Fibroblast of the aortic adventitia (primary cell): ENCODE measurements at regions not wholly inside any gene's neighbourhood (a gene's known extent, or its start where the extent isn't known, plus 50 kb on each side); places are given as distances from the start of the nearest gene placed in this dataset.
A peak's percentile ranks its signal among the peaks of the same experiment; 100 is the strongest.
"Not testable (repeated sequence)": the region's sequence is repeated elsewhere in the genome, so short reads cannot be mapped to it uniquely, and the experiment has no call there.

ENCODE experiments used
- DNase-seq: peaks from one replicate; pipeline ENCODE4 v3.0.0-alpha.2; 2010; ENCODE audit warnings: low read depth
- H3K4me3 ChIP-seq: 2 replicates; pipeline ENCODE4 v1.5.1; 2011; ENCODE audit warnings: low read depth, mild to moderate bottlenecking, control low read depth, low read length, moderate library complexity
- TF ChIP-seq, protein P1 (sequence below): IDR thresholded peaks from 2 replicates; pipeline ENCODE4 v1.5.1; 2011; ENCODE audit warnings: mild to moderate bottlenecking, low read length, control low read depth, inconsistent platforms; ENCODE audit not compliant: insufficient read depth

DNA sequence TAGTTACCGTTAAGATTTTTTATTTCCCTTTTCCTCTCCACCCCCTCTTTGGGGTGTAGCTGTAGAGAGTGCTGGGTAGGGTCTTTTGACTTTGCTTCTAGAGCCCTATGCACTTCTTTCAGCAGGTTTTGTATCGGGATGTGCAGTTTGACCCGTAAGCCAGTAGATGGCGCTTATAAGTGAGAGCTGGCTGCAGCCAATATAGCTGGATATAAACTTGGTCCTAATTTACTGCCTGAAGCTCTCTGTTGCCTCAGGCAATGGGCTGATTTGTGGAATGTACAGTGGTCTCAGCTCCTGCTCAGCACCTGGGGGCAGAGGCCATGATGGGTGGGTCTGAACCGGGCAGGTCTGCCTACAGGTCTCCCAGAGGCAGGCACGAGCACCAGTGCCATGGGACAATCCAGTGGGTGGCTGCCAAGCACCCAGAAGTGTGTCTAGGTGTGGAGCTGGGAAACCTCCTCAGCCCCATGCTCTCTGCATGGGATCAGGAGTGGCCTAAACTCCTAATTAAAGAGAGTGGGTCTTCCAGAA lies 146.5 kb downstream of the SPANXN1 start:
- TF ChIP-seq, protein P1, sequence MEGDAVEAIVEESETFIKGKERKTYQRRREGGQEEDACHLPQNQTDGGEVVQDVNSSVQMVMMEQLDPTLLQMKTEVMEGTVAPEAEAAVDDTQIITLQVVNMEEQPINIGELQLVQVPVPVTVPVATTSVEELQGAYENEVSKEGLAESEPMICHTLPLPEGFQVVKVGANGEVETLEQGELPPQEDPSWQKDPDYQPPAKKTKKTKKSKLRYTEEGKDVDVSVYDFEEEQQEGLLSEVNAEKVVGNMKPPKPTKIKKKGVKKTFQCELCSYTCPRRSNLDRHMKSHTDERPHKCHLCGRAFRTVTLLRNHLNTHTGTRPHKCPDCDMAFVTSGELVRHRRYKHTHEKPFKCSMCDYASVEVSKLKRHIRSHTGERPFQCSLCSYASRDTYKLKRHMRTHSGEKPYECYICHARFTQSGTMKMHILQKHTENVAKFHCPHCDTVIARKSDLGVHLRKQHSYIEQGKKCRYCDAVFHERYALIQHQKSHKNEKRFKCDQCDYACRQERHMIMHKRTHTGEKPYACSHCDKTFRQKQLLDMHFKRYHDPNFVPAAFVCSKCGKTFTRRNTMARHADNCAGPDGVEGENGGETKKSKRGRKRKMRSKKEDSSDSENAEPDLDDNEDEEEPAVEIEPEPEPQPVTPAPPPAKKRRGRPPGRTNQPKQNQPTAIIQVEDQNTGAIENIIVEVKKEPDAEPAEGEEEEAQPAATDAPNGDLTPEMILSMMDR: peak; percentile 7
- no peak for DNase-seq
- no peak overlapping the region for H3K4me3 ChIP-seq

DNA sequence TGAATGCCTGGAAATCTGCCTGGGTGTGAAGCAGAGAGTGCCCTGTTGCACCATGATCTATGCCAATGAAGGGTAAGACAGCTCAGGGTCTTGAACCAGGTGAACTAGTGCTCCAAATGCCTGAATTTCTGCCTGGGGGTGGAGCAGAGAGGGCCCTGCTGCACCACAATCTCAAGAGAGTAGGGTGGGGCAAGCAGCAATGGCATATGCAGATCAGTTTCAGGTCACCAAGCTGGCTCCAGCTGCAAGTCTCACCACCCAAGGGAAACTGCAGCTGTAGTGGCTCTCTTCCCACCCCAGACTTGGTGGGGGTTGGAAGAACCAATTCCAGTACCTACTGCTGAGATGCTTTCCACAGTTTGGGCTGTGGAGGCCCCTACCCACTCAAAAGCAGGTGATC lies 147.0 kb downstream of the SPANXN1 start:
- DNase-seq: no peak
- TF ChIP-seq, protein P1: no peak
- H3K4me3 ChIP-seq: no peak overlapping the region

DNA sequence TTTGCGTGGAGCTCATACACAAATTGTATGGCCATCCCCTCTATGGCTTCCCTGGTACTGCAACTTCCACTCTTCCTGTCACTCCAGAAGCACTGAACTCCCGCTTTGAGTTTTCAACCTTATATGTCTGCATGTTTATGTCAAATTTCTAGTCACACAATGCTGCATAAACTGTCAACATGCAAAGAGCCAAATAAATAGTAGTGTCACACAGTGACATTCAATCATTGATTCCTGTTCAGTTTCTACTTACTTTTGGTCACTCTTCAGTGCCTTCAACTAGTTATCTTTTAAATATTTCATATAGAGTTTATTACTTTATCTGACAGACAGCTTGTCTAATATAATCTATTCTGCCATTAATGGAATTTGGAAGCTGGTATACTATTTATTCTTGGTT lies 149.3 kb downstream of the SPANXN1 start:
- DNase-seq: no peak
- no peak overlapping the region for H3K4me3 ChIP-seq
- TF ChIP-seq, protein P1: no peak

DNA sequence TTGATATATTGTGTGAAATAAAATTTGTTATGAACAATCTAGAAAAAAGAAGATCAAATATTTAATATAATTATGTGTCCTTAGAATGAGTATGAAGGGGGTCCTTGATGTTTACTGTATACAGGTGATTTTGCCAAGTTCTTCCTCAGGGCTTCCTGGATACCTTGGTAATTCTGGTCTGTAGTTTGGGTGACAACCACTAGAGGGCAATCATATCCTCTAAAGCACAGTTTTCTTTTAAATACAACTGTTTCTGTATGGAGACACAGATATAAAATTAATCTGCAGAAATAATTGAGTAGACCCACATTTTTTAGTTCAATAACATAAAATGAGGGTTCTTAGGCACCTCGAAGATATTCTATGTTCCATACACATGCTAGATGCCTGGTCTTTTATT lies 157.7 kb downstream of the SPANXN1 start:
- peak; percentile 14 for DNase-seq
- TF ChIP-seq, protein P1: peak; percentile 54
- no peak overlapping the region for H3K4me3 ChIP-seq

DNA sequence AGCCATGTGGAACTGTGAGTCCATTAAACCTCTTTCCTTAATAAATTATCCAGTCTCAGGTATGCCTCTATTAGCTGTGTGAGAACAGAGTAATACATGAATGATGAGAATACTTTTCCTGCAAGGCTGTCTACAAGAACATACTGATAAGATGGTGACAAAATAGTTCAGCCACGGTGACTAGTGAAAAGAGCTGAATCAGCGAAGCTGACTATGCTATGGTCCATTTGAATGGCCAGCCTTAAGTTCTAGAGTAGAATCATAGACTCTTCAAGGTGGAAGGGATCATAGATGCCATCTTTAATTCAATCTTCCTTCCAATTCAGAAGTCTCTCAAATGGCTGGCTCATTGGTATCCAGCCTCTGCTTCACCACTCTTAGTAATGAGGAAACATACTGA lies 163.3 kb downstream of the SPANXN1 start:
- H3K4me3 ChIP-seq: no peak overlapping the region
- TF ChIP-seq, protein P1: no peak

DNA sequence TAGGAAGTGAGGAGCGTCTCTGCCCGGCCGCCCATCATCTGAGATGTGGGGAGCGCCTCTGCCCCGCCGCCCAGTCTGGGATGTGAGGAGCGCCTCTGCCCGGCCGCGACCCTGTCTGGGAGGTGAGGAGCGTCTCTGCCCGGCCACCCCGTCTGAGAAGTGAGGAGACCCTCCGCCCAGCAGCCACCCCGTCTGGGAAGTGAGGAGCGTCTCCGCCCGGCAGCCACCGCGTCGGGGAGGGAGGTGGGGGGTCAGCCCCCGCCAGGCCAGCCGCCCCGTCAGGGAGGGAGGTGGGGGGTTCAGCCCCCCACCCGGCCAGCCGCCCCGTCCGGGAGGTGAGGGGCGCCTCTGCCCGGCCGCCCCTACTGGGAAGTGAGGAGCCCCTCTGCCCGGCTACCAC lies 188.9 kb downstream of the SPANXN1 start:
- DNase-seq, H3K4me3 ChIP-seq: not testable (repeated sequence)

More for the DNA sequence above, 163.3 kb downstream of the SPANXN1 start:
- DNase-seq: no peak

DNA sequence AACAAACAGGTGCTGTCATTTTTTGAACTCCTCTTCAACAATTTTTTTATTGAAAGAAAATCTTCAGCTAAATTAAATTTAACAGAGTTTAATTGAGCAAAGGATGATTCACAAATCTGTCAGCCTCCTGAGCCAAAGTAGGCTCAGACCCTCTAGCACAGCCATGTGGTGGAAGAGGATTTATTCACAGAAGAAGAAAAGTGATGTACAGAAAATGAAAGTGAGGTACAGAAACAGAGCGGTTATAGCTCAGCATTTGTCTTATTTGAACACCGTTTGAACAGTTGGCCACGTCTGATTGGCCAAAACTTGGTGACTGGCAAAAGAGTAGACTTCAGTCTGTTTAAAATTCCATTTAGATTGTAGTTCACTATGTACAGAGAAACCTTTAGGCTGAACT lies 217.3 kb downstream of the SPANXN1 start:
- TF ChIP-seq, protein P1: no peak
- no peak overlapping the region for H3K4me3 ChIP-seq
- no peak for DNase-seq
